ENCODE measurements at regions not wholly inside any gene's neighbourhood (a gene's known extent, or its start where the extent isn't known, plus 50 kb on each side); places are given as distances from the start of the nearest gene placed in this dataset.
"Not testable (repeated sequence)": the region's sequence is repeated elsewhere in the genome, so short reads cannot be mapped to it uniquely, and the experiment has no call there.

DNA sequence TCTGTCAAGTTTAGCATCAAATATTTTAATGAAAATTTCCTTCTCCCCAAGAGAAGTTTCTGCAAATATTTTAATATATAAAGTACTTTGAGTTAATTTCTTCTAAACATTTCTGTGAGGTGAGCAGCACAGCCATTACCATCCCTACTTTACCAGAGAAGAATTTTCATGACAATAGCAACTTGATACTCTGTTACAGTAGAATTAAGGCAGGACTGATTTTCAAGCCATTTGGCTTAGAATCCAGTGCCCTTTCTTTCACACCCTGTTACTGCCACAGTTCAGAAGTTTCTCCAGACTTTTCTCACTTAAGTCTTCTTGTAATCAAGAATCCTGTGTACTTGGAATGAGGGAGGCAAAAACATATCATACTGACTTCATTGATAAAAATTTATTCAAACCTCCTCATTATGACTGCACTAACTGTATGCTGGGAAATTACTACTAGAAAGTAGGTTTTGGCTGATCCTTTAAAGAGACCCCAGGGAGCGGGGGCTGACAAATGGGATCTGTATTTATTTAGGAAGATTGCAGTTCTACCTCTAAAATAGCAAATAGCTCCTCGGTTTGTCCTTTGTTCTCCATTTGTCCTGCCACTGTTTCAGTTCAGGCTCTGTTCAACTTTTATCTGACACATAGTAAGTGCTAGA, 557.0 kb upstream of the SGO1 start:
- DNase-seq (ENCODE audit: low read depth in 2 of 2), result no peak

DNA sequence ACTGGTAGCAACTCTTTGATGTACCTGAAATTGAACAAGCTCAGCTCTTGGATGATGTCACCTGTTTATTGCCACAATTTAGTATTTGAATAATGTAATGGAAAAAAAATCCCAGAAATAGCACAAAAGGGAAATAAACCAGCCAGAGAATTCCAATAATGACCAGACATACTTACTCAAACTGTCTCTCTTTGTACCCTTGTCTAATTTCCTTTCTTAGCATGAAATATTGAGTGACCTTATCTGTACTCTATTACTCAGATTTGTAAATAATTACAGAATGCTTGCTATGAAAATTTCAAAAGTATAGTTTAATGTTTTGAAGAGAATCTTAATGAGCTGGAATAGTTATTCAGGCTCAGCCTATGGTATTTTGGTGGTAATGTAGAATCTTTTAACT, 555.4 kb upstream of the SGO1 start:
- no peak for DNase-seq (ENCODE audit: low read depth in 2 of 2)

DNA sequence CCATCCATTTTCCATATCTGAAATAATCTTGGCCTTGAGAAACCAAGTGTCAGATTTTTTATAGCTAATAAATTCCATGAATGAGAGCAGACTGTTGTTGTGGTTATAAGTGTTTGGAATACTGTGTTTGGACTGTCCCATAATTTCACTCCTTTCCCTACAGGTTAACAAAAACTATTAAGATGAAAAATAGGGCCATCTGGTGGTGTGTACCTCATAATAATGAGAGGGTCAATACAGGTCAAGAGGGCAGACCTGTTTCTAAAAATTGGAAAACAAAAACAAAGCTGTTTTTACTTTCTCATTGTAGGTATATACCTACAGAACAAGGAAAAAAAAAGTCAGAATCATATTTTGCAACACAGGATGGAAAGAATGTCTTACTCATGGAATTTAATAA, 553.8 kb upstream of the SGO1 start:
- no peak for DNase-seq (ENCODE audit: low read depth in 2 of 2)

DNA sequence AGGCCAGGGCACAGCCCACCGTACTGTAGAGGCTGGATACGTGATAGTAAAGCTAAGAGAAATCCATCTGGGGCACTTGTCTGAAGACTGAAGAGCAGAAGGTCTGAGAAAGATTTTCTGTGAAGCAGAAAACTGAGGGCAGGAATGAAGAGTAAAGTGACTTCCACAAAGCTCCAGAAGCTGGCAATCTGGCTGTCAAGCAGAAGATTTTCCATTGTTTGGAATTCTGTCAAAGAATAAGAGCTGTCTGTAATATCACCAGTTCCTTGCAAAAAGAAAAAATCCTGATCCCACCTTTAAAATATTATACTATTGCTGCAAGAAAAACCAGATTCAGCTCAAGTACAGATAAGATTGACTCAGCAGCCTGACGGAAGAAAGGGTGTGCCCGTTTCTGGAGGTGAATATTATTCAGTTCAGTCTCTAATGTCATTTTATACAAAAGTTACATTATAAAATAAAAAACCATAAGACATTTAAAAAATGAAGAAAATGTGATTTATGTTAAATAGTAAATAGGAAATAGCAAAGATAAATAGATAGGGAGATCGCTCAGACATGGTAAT, 550.4 kb upstream of the SGO1 start:
- DNase-seq (ENCODE audit: low read depth in 2 of 2), result no peak

DNA sequence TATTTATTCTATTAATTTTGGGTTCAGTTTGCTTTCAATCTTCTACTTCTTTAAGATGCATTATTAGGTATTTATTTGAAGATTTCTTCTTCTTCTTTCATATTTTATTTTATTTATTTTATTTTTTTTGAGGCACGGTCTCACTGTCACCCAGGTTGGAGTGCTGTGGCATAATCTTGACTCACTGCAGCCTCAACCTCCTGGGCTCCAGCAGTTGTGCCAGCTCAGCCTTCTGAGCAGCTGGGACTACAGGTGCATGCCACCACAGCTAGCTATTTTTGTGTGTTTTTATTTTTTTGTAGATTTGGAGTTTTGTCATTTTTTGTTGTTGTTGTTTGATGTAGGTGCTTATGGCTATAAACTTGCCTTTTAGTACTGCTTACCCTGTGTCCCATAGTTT, 543.2 kb upstream of the SGO1 start:
- DNase-seq (ENCODE audit: low read depth in 2 of 2), result no peak

DNA sequence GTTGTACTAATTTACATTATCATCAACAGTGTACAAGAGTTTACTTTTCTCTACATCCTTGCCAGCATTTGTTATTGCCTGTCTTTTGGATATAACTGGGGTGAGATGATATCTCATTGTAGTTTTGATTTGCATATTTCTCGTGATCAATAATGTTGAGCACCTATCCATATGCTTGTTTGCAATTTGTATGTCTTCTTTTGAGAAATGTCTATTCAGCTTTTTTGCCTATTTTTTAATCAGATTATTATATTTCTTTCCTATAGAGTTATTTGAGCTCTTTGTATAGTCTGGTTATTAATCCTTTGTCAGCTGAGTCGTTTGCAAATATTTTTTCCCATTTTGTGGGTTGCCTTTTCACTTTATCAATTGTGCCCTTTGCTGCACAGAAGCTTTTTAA, 540.8 kb upstream of the SGO1 start:
- DNase-seq (ENCODE audit: low read depth in 2 of 2), result no peak

DNA sequence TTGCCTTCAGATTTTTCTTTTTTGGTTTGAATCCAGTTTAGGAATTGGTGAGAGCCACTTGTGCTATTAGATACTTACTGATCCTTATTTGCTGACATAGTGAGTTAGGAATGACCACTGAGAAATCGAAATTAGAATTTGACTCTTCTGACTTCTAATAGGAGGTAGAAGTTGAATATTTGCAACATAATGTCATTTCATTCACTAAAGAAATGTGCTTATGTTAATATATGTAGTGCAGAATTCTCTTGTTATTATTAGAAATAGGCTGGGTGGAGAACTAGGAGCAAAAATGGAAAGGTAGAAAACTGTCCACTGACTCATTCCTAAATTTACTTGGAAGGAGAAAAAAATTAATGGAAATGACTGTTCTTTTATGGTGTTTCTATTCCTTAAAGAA, 538.2 kb upstream of the SGO1 start:
- DNase-seq (ENCODE audit: low read depth in 2 of 2), result no peak

DNA sequence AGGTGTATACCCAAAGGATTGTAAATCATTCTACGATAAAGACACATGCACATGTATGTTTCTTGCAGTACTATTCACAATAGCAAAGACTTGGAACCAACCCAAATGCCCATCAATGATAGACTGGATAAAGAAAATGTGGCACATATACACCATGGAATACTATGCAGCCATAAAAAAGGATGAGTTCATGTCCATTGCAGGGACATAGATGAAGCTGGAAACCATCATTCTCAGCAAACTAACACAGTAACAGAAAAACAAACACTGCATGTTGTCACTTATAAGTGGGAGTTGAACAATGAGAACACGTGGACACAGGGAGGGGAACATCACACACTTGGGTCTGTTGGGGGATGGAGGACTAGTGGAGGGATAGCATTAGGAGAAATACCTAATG, 530.4 kb upstream of the SGO1 start:
- not testable (repeated sequence) for DNase-seq (ENCODE audit: low read depth in 2 of 2)

DNA sequence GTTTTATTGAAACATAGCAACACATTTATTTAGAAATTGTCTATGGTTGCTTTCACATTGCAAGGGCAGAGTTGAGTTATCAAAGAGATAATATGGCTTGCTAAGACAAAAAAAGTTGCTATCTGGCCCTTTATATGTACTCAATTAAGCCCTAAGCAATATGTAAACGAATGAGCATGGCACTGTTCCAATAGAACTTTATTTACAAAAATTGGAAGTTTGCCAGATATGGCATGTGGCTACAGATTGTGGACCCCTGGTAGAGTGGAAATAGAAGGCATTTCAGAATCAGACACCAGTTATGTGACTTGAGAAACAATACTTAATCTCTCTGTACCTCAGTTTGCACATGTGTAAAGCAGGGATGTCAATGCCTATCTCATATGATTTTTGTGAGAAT, 515.6 kb upstream of the SGO1 start:
- DNase-seq (ENCODE audit: low read depth in 2 of 2), result no peak

DNA sequence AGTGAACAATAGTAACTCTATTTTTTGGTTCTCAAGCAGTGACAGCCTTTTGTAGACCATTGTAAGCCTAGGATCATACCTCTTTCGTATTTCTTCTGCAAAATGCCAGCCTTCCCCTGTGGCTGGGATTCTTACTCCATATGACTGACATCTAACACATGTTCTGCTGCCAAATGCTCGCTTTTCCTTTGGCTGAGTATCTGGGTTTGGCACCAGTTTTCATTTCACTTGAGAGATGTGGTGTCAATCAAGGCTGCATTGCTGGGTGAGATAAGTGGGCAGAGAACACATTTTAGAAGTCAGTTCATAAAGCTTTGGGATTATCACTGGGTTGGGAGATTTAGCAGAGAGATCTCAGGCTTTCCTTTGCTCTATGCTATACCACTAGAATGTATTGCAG, 514.7 kb upstream of the SGO1 start:
- DNase-seq (ENCODE audit: low read depth in 2 of 2), result no peak

DNA sequence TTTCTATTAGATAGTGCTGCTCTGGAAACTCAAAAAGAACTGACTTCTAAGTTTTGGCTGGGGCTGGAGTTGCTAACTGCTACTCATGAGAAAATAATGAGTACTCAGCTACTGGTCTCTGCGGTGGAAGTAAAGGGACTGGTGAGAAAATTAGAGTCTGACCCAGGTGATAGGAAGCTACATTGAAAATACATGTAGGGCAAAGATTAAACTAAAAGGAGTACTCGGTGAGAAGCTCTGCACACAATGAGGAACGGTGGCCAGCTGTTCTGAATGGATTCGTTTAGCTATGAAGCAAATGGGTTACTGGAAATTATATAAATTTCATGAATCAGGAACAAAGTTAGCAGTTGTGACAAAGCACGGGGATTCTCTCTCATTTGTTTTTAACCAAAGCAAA, 512.9 kb upstream of the SGO1 start:
- no peak for DNase-seq (ENCODE audit: low read depth in 2 of 2)

DNA sequence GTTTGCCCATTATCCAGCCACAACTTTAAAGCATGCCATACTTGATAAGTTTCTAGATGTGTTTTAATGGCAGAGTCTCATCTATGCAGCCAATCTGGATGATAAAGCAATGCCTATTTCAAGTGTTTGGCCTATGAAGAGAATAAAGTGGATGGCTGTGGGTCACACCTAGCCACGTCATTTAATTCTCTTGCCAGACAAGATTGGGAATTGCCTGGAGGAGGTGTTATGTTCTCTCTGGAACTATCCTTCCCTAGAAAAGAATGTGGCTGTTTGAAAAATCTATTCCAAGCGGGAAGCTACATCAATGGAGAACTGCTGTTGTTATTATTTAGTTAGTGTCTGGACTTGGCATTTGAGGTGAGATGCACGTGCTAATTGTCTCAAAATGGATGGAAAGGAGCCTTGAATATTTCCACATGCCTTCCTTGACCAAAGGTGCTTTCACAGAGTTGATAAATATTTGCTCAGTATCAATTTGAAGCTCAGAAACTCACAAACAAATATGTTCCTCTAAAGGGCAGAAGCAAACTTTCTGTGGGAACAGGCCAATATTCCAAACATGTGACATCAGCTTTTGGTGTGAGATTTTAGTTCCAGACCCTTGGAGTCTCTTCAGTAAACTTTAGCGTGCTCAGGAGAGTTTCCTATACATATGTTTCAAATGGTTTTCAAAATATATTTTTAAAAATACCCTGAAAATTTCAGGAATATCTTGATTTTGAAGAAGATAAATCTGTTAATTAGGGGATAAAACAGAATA, 510.6 kb upstream of the SGO1 start:
- DNase-seq (ENCODE audit: low read depth in 2 of 2), result no peak

DNA sequence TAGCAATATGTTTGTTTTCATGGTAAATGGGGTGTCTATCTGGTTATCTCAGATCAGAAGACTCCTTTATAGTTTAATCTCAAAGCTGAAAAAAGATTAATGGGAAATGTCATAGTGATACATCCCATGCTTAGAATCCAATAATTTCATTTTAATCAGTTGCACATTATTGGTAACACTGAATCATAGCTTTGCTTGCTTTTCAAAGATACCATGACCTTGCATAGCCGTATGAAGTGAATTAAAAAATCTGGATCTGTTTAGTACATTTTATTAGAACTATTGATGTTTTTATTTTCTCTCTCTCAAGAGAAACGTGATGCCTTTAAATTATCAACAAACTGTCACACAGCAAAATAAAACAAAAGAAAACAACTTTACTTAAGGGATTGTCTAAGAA, 506.7 kb upstream of the SGO1 start:
- DNase-seq (ENCODE audit: low read depth in 2 of 2), result no peak

DNA sequence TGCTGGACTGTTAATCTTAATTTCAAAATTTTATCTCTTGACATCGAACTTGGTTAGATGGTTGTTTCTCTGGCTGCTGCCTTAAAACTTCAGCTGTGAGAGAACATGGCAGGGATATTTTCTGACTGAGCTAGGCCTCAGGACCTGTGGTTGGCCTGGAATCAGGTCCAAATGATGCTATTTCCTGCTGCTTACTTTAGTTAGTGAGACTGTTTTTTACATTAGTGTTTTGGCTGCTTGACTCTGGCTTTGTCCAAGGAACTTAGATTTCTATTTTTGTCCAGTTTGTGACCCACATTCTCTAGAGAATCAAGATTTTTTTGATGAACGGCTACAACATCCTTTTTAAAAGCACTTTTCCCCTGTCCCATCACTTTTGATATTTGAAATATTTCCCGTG, 497.9 kb upstream of the SGO1 start:
- no peak for DNase-seq (ENCODE audit: low read depth in 2 of 2)

DNA sequence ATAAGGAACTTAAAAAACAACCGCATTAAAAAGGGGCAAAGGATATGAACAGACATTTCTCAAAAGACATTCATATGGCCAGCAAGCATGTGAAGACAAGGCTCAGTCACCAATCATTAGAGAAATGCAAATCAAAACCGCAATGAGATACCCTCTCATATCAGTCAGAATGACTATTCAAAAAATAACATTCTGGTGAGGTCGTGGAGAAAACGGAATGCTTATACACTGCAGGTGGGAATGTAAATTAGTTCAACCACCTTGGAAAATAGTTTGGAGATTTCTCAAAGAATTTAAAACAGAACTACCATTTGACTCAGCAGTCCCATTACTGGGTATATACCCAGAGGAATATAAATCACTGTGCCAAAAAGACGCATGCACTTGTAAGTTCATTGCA, 496.6 kb upstream of the SGO1 start:
- no peak for DNase-seq (ENCODE audit: low read depth in 2 of 2)

DNA sequence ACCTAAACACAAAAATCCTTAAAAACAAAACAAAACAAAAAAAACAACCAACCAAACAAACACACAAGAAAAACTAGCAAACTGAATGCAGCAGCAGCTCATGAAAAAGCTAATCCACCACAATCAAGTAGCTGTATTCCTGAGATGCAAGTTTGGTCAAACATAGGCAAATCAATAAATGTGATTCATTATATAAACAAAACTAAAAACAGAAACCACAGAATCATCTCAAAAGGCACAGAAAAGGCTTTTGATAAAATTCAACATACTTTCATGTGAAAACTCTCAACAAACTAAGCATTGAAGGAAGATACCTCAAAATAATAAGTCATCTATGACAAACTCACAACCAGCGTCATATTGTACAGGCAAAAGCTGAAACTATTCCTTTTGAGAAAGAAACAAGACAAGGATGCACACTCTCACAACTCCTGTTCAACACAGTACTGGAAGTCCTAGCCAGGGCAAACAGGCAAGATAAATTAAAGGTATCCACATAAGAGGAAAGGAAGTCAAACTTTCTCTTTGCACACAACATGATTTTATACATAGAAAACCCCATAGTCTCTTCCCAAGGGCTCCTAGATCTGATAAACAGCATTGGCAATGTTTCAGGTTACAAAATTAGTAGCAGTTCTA, 495.1 kb upstream of the SGO1 start:
- no peak for DNase-seq (ENCODE audit: low read depth in 2 of 2)

DNA sequence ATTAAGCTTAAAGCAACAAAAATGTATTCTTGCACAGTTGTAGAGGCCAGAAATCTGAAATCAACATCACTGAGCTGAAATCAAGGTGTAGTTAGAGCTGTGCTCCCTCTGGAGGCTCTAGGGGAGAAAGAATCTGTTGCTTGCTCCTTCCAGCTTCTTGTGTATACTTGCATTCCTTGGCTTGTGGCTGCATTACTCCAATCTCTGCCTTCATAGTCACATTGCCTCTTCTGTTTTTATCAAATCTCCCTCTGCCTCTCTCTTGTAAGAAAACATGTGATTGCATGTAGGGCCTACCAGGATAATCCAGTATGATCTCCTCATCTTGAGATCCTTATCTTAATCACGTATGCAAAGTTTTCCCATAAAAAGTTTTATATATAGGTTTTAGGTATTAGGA, 487.9 kb upstream of the SGO1 start:
- no peak for DNase-seq (ENCODE audit: low read depth in 2 of 2)

DNA sequence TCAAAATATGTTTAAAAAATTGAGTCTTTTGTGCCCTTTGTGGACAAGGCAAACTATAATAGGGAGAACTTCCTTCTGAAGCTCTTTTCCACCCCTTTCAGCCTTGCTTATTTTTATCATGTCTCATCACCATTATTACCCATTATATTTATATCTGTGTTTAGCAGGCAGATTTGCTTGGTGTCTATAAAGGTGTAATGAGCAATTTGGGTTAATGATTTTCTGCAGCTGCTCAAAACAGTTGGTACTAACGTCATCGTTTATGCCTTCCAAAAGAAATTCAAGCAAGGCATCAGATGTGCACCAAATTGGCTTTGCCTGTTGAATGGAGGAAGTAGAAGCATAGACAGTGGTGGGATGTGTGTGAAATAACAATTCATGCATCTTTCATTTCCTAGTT, 483.7 kb upstream of the SGO1 start:
- no peak for DNase-seq (ENCODE audit: low read depth in 2 of 2)

DNA sequence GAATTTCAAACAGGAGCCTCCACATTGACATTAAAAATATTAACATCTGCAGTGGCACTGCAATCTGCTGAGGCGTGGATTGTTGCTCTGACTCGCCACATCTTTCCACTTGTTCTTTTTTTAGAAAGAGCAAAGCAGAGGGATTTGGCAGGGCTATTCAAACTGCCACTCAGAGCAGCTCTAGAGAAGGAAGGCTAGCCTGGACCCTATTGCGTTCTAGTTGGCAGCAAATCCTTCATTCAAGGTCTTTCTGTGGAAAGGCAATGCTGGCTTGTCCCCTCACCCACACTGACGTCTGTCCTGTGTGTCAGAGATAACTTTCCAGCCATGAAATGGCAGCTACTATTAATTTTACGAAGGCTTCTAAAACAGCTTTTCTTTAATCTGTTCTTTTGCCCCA, 483.2 kb upstream of the SGO1 start:
- no peak for DNase-seq (ENCODE audit: low read depth in 2 of 2)

DNA sequence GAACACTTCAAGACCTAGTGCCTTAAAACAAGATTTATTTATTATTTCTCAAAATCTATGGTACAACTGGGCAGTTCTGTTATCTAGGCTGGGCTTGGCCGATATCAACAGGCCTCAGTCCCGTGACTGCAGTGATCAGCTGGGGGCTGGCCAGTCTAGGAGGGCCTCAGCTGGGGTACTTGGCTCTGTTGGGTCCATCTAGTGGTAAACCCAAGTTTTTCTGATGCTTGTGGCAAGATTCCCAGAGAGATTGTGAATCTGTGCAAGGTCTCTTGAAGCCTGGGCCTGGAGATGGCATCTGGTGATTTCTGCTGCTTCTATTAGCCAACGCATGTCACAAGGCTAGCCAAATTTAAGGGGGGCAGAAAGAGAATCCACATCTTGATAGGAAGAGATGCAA, 482.4 kb upstream of the SGO1 start:
- no peak for DNase-seq (ENCODE audit: low read depth in 2 of 2)

DNA sequence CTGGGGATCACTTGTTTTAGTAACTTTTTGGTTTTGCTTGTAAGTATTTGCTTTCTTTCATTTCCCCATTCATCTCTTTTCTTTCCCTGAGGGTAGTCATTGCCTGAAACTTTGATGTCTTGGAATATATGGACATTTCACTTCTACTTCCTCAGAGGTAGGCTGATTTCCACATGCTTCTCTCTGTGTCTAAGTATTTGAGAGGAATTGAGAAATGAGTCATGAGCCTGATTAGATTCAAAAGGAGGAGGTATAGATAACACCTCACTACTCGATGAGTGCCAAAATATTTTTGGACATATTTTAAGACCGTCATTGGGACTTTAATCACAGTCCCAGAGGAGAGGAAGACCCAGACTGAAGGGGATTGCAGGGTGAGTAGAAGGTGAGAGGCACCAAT, 480.1 kb upstream of the SGO1 start:
- no peak for DNase-seq (ENCODE audit: low read depth in 2 of 2)

DNA sequence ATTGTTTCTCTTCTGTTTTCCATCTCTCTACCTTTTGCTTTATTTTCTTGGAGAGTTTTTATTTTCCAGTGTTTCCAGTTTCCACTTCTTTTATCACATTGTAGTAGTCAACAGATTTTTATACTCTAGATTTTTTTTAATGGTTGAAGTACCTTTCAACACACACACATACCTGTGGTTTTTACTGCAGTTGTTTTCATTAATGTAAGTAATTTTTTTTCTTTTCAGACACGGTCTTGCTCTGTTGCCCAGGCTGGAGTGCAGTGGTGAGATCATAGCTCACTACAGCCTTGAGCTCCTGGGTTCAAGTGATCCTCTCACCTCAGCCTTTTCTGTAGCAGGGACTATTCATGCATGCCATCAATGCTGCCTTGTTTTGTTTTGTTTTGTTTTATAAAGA, 472.5 kb upstream of the SGO1 start:
- no peak for DNase-seq (ENCODE audit: low read depth in 2 of 2)

DNA sequence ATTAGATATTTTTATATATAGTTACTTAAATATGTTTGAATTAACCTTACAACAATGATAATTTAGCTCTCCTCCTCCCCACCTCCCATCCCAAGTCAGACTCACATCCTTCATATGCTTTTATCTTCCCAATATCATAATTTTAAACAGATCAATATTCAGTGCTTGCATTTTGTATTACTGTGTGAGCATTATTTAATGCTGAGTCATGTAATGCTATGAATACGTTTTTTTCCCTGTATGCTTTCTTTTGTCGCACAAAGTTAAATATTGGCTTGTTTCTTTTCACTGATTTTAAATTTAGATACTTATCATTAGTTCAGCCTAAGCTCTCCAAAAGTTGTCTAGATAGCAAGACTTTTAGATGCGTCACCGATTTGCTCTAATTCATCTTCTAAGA, 471.6 kb upstream of the SGO1 start:
- DNase-seq (ENCODE audit: low read depth in 2 of 2), result no peak
